NOMO-1 treated with dmso at 0.1 percent for 144 hours (cell line): ENCODE measurements at regions not wholly inside any gene's neighbourhood (a gene's known extent, or its start where the extent isn't known, plus 50 kb on each side); places are given as distances from the start of the nearest gene placed in this dataset.
"Not testable (repeated sequence)": the region's sequence is repeated elsewhere in the genome, so short reads cannot be mapped to it uniquely, and the experiment has no call there.

ENCODE experiments used
- DNase-seq: peaks from one replicate; lab custom pipeline; 2025; ENCODE audit not compliant: unreplicated experiment; lab: John Stamatoyannopoulos, UW

DNA sequence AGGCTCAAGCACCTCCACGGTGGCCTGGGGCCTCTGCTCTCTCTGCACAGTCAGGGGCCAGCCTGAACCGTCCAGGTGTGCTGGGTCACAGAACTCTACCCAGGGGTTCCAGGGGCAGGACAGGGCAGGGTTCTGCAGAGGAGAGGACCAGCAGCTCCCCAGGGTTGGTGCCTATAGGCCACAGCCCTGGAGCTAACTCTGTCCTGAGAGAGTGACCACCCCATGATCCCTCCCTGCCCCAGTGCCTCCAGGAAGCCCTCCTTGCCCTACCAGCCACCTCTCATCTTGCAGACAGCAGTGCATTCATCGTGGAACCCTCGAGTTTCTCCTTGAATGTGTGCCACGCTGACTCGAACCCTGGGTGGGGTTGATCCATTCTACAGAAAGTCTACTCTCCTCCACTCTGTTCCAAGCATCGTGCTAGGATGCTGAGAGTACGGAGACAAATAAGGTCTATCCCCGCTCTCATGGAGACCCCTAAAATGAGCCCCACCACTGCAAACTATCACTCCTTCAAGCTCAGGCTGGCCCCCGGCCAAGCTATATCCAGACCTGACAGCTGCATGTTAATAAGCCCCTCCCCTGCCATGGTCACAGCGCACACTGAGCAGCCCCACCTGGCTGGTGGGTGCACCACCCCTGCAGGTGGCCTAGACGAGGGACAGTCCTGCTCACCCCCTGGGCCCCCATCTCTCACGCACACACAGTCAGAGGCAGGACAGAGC is 138.1 kb upstream of the FOXD4L5 start:
- DNase-seq, result not testable (repeated sequence)

DNA sequence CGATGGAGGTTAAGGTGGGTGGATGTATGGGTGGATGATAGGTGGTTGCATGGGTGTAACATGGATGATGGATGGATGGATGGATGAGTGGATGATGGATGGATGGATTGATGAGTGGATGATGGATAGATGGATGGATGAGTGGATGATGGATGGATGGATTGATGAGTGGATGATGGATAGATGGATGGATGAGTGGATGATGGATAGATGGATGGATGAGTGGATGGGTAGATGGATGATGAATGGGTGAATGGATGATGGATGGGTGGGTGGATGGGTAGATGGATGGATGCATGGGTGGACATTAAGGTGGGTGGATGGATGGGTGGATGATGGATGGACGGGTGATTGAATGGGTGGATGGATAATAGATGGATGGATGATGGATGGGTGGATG is 136.5 kb upstream of the FOXD4L5 start:
- not testable (repeated sequence) for DNase-seq

DNA sequence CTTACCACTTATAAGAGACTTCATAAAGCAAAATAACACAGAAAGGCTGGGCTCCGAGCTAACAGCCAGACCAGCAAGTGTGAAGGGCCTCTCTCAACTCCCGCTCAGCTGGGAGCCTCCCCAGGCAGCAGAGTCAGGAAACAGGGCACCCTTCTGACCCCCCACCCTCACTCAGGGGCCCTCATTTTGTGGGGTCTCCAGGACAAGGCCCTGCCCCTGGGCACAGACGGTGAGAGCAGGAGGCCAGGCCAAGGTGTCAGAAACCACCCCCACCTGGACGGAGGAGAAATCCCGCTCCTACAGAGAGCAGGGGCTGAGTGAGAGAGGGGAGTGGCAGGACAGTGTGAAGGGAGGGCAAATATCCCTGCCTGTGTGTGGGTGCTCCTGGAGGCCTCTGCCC is 135.8 kb upstream of the FOXD4L5 start:
- DNase-seq, result no peak

DNA sequence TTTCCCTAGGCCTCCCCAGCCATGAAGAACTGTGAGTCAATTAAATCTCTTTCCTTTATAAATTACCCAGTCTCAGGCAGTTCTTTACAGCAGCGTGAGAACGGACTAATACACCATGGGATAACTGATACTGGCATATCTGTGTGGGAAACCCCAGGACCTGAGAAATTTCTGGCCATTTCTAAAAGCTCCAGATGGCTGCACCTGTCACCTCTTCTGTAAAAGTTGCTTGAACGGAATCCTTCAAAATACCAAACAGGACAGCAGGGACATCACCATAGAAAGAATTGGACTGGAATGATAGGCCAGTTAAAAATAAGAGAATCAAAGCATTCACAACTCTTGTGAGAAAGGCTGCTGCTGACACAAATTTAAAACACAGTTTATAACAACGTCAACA is 134.0 kb upstream of the FOXD4L5 start:
- not testable (repeated sequence) for DNase-seq

DNA sequence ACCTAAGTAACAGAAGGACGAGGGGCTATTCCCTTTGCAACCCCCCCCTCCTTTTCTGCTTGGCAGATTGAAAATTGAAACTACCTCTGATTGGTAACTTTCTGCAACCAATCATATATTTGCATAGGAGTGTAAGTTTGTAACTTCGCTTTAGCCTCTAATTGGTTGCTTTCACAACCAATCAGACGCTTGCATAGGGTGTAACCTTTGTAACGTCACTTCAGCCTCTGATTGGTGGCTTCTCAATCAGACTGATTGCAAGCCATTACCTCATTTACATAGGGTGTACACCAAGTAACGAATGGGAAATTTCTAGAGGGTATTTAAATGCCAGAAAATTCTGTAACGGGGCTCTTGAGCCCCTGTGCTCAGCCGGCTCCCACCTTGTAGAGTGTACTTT is 131.9 kb upstream of the FOXD4L5 start:
- not testable (repeated sequence) for DNase-seq

DNA sequence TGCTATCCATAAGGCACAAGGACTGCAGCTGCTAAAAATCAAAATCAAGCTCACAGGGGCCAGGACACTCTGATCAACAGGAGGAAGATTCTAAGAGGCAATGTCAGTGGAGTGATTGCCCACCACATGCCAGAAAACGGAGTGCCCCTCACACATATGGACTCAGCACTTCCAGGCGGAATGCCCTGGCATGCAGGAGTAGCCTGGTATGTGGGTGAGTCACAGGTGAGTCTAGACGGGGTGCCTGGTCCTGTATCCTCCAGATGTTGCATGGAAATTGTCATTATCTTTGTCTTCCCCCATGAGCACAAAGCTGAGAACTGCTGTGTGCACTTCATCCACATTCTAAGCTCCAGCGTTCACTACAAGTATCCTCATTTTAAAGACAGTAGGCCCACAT is 129.2 kb upstream of the FOXD4L5 start:
- DNase-seq, result not testable (repeated sequence)

DNA sequence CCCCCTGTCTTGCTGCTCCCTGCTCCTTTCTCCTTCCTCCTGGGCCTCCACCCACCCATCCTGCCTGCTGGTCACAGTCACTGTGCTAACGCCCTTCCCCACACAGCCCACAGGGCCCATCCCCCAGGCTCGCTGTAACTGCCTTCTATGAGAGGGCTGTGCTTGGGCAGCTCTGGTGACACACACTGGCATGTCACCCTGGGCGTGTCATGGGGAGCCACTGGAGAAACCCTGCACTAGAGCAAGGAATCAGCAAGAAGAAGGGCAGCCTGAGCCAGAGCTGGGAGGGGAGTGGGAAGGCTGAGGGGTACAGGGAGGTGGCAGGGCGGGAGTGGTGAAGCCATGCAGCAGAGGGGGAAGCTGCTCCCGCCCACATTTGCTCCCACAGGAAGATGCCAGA is 128.4 kb upstream of the FOXD4L5 start:
- DNase-seq, result not testable (repeated sequence)

DNA sequence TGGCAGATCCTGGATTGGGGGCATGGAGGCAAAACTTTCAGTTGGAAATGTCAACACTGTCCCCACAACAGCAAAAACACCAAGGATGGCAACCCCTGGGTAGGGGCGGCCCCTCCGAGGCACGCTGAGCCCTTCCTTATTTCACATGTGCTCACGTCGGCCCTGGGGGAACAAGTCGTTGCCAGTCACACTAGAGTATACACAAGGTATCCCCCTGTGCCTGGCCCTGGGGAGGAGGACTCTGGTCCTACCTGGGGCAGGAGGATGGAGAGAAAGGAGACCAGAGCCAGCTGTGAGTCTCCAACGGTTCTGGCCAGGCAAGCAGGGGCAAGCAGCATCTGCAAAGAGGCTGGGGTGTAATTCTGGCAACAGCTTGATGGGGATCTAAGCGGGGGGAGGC is 126.9 kb upstream of the FOXD4L5 start:
- DNase-seq, result no peak

DNA sequence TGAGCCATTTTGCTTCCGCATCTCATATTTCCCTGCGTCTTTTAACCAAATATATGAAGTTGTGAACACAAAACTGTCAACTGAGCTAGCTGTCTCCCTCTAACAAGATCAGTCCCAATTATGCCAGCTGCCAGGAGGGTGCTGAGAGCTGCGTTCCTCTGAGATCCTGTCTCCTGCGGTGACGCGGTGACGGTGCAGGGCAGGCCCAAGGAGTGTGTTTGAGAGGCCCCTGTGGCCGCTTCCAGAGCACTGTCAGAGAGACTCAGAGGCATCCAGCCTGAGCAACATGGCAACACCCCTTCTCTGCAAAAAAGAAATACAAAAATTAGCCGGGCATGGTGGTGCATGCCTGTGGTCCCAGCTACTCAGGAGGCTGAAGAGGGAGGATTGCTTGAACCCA is 126.3 kb upstream of the FOXD4L5 start:
- no peak for DNase-seq

DNA sequence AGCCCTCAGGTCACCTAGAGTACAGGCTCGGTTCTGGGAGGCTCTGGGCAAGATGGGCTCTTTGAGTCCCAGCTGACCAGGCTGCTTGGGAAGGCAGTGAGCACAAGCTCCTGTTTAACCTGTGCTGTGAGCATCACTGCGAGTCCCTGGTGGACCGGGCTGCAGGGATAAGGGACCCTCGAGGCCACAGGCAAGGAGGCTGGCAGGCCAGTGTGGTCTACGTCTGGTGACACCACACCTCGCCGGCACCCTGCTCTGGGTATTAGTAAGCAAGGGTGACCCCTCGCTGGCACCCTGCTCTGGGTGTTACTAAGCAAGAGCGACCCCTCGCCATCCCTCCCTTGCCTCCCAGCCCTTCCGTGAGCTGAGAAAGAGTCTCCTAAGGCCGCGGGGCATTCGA is 125.9 kb upstream of the FOXD4L5 start:
- DNase-seq, result no peak

DNA sequence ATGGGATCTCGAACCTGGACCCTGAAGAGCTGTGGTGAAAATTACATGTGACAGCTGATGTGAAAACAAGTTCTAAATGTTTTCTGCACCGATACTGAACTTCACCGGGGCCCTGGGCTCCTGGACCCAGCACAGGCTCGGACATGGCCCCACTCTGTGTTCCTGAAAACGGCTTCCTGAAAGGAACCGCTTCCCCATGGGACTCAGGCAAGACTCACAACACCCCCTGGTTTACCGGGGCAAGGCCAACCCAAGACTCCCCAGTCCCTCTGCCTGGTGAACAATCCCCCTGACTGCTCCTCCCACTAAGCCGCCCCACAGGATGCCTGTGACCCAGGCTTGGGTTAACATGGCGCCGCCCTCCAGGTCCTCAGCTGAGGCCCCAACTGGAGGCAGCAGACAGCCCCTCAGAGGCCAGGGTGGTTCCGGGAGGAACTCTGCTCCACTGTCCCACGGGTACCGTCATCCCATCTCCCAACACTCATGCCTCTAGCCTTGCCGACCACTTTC is 124.5 kb upstream of the FOXD4L5 start:
- no peak for DNase-seq

DNA sequence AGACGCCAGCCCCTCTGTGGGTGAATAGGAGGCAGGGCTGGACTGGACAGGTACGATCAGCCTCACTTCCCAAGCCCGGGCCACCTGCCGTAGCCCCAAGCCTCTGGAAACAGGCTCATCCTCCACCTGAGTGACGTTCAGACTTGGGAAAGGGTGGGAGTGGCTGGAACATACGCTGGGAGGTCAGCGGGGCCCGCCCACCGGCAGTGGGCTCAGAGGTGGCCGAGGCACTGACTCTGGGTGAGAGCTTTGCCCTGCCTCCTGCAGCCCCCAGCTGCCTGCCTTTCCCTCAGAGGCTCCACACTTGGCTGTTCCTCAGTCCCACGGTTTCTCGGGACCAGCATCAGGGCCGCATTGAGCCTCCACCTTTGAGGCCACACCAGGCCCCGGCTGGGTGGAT is 123.8 kb upstream of the FOXD4L5 start:
- DNase-seq, result not testable (repeated sequence)

DNA sequence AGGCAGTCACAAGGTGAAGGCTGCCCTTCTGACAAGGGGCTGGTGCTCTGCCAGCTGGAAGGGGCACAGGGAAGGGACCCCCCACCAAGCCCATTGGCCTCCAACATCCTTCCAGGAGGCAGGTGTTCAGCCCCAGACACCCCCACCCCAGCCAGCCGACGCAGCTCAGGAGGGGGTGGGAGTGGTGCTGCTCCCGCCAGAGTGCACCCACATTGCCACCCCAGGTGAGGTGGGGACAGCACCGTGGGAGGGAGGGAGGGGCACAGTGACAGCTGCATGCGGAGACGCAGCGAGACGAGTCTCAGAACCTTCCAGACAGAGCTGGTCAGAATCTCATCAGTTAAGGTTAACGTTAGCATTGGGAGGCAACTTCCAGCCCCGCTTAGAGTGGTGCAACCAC is 121.6 kb upstream of the FOXD4L5 start:
- not testable (repeated sequence) for DNase-seq

DNA sequence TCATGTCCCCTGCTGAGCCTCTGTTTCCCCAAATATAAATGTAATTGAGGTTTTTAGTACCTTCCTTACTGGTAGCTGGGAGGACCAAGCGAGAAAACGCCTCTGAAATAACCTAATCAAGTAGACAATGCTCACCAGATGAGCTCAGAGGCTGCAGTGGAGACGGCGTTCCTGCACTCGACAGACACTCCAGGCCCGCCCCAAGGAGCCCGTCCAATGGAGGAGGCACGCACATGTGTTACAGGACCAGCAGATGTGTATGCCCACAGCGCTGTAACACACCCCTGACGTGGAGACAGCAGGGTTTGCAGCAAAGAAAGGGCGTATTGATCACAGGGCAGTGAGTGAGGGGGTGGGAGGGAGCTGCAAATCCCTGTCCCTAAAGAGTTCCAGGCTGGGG is 120.8 kb upstream of the FOXD4L5 start:
- DNase-seq, result not testable (repeated sequence)

DNA sequence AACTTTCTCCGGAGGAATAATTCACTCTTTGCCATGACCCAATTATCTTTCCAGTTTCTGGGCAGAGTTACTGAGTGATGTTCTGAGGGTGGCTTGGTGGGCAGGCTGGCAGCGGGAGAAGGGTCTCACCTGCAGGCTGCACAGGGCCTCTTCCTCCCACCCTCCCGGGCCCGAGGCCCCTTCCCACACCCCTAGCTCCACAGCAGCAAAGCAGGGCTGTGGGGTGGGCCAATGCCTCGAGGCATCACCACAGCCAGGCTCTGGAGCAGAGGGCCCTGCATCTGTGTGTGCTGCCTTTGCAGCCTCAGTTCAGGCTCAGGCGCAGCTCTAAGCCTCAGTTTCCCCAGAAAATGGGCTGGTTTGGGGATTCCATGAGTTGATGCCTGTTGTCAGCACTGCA is 120.2 kb upstream of the FOXD4L5 start:
- no peak for DNase-seq

DNA sequence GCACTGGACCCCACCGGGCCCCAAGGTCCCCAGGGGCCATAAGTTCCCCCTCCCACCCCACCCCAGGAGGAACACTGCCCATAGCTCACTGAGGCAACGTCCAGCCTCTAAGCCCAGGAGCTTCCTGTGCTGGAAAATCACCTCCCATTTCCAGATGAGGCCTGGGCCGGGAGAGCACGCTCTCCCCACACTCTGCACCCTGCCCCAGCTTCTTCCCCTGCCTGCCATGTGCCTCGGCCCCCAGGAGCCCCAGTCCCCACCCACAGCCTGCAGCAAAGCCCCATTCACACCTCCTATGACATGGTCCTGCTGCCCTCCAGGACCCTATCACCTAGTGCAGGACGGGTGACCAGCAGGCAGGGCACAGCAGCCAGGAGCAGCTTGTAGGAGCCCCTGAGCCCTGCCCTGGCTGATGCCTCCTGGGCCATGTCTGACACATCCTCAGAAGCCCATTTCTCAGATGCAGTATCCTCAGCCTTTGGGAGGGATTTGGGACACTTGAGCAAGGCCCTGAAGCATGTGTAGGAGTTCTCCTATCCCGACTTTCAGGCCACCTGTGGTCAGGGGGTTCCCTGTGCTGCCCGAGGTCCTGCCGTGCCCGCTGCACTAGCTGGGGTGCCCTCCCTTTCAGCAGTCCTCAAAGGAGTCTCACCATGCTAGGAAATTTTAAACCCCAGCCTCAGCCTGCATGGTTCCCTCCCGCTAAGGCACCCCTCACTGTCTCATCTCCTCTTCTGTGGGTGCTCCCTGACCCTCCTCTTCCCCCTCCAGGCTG is 119.4 kb upstream of the FOXD4L5 start:
- DNase-seq, result no peak

DNA sequence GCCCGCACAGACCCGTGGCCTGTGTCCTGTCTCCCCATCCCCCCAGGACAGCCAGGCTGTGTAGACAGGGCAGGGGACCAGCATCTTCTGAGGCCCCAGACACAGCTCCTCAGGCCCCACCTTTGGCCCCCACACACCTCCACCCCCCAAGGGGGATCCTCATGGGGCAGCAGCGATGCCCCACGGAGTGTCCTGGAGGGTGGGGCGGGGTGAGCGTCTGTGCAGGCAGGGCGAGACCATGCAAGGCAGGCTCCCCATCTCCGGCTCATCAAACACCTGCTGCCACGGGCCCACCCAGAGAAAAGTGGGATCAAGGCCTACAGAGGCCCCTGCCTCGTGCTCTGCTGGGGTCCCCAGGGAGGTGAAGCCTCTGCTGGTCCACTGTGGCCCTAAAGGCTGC is 118.7 kb upstream of the FOXD4L5 start:
- DNase-seq, result no peak

DNA sequence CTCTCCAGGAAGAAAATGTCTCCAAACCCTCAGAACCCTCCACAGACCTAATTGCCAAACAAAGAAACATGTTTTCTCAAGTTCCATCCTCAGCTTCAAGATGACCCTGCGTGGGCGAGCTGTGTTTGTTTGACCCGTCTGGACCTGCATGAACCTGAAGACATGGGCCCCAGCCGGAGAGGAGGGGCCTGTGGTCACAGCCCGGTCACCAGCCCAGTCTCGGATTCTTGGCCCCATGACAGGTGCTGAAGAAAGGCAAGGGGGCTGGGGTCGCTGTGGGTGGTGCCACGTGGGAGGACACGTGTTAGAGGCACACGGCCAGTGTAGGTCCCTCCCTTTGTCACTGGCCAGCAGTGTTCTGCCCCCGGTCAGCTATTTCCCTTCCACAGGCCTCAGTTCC is 118.1 kb upstream of the FOXD4L5 start:
- not testable (repeated sequence) for DNase-seq

DNA sequence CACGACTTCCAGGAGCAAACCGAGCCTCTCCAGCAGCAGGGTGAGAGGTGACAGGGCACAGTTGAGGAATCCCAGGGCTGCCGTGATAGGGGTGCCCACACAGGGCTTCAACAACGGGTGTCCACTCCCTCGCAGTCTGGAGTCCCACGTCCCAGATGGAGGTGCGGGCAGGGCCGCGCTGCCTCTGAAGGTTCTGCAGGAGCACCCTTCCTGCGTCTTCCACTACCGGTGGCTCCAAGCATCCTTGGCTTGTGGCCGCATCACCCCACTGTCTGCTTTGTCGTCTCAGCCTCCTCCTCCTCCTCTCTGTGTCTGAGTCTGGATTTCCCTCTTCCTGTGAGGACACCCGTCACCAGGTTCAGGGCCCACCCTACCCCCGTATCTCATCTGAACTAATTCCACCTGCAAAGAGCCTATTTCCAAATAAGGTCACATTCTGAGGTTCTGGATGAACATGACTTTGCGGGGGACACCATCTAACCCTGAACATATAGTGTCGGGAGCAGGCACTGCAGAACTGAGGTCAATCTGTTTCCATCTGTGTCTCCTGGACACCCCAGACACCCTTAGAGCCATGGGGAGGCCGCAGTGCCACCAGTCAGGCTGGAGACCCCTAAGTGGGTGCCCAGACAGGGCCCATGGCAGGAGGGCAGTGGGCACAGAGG is 117.3 kb upstream of the FOXD4L5 start:
- DNase-seq, result not testable (repeated sequence)

DNA sequence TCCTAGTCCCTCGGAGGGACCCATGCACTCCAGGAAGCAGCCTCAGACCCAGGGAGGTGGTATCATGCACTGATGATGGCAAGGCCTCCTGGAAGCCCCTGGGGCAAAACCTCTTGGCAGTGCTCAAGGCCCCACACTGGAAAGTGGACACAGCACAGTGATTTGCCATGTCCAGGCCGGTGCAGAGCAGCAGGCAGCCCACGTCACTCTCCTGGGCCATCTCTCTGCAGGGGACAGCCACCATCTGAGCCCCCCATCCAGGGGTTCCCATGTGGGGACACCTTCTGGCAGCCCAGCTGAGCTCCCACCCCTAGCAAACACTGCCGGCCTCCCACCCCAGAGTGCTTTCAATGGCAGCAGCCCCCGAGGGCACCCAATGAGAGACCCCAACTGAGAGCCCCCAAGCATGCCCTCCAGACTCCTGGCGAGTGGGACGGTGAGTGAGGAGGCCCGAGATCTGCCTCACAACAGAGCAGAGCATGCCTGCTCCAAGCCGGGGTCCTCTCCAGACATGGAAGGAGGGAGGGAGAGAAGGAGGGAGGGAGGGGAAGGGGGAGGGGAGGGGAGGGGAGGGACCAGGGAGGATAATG is 116.5 kb upstream of the FOXD4L5 start:
- not testable (repeated sequence) for DNase-seq

DNA sequence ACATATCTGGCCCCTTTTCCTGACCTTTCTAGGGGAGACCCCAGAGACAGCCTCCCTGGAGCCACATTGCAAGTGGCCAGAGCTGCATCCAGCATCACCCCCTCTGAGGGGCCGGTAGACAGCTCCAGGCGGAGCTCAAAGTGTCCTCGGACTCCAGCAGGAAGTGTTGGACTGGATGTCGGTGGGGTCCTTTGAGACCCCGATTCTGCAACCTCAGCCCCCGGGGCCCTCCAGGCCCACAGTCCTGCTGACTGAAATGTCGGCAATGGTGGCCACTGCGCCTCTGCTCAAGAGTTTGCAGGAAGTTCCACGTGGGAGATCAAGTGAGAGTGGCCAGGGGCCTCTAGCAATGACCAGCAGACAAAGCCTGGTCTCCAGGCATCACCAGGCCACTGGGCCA is 115.9 kb upstream of the FOXD4L5 start:
- no peak for DNase-seq
